GM12891 (cell line): ENCODE measurements at regions not wholly inside any gene's neighbourhood (a gene's known extent, or its start where the extent isn't known, plus 50 kb on each side); places are given as distances from the start of the nearest gene placed in this dataset.

ENCODE experiments used
- POLR2A ChIP-seq: IDR thresholded peaks from 2 replicates; pipeline ENCODE4 v1.6.1; 2011; ENCODE audit warnings: low read depth, low read length, control low read depth
- POLR2AphosphoS5 ChIP-seq: IDR thresholded peaks from 2 replicates; pipeline ENCODE4 v1.6.1; 2011; ENCODE audit warnings: low read depth, low read length, control low read depth
- POU2F2 ChIP-seq: IDR thresholded peaks from 2 replicates; pipeline ENCODE4 v1.6.1; 2011; ENCODE audit warnings: low read depth, mild to moderate bottlenecking, control low read depth, low read length, moderate library complexity

GRCh38 chr11:90845799-90846198, 623.0 kb upstream of the CHORDC1 start:
- no peak for TF ChIP-seq POLR2A
- no peak for TF ChIP-seq POU2F2
- no peak for TF ChIP-seq POLR2AphosphoS5
